Activated CD8-positive, alpha-beta T cell treated with anti-CD3 and anti-CD28 coated beads for 36 hours (primary cell): ENCODE measurements at regions not wholly inside any gene's neighbourhood (a gene's known extent, or its start where the extent isn't known, plus 50 kb on each side); places are given as distances from the start of the nearest gene placed in this dataset.

Source experiments
- ATAC-seq: fragments of 200-7000 bp; cut with Tn5 transposase; one replicate; pipeline ENCODE4 v1.10.0; 2021; ENCODE audit warnings: mild to moderate bottlenecking, moderate library complexity
- CTCF ChIA-PET: fragments of 350-600 bp; sonication (Branson Sonifier 250); formaldehyde crosslinking; loops from one replicate; lab custom pipeline; 2021; ENCODE audit warnings: antibody characterized with exemption; lab: Charles Lee
- POLR2A ChIA-PET: fragments of 350-600 bp; sonication (Branson Sonifier 250); formaldehyde crosslinking; loops from one replicate; lab custom pipeline; 2021; ENCODE audit warnings: antibody characterized with exemption; lab: Charles Lee
- DNase-seq: peaks from one replicate; pipeline ENCODE4 v3.0.0-alpha.2; 2020
- H3K27ac Mint-ChIP-seq: one replicate; pipeline ENCODE4 v1.8.0; 2021; ENCODE audit warnings: mild to moderate bottlenecking, mixed read lengths
- H3K27me3 Mint-ChIP-seq: one replicate; pipeline ENCODE4 v1.8.0; 2021; ENCODE audit warnings: mixed read lengths
- H3K36me3 Mint-ChIP-seq: one replicate; pipeline ENCODE4 v1.8.0; 2021; ENCODE audit warnings: low read depth, mixed read lengths
- H3K4me1 Mint-ChIP-seq: one replicate; pipeline ENCODE4 v1.8.0; 2021; ENCODE audit warnings: low read depth, mixed read lengths
- H3K4me3 Mint-ChIP-seq: one replicate; pipeline ENCODE4 v1.8.0; 2021; ENCODE audit warnings: mild to moderate bottlenecking, moderate library complexity, mixed read lengths
- H3K9me3 Mint-ChIP-seq: one replicate; pipeline ENCODE4 v1.8.0; 2021; ENCODE audit warnings: mixed read lengths
- intact Hi-C: fragments of 100-400 bp; cut with micrococcal nuclease; formaldehyde crosslinking; loops from one replicate; pipeline ENCODE4 v1.10.0; 2022
- TF ChIP-seq, protein P1 (sequence below): fragments of 200-600 bp; IDR thresholded peaks from one replicate; pipeline ENCODE4 v1.8.0; 2022; ENCODE audit warnings: antibody characterized with exemption, mild to moderate bottlenecking

DNA sequence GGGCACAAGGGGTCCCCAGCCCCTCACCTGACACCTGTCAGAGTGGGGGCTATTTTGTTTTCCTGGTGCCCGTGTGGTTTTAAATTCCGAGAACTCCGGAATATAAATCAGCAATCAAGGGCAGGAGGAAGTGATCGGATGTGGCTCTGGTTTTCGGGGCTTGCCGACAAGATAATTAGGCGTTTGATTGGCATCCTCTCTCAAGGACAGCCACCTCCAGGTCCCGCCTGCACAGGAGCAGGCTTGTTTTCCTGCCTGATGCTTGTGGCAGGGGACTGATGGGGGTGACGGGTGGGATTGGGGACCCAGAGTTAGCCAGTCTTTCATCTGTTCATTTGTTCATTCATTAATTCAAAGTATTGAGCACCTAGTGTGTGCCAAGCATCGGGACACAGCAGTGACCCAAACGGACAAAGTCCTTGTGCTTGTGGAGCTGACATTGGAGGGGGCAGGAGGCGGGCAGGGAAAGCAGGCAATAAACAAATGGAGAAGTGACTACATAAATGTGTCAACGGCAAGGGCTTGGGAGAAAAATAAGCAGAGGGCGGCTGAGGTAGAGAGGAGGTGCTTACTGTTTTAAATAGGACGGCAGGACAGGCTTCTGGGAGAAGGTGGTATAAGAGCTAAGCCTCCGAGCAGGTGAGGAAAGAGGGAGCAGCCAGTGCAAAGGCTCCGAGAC lies 166.5 kb downstream of the PHETA1 start:
- intact Hi-C loops = no loop called here
- Mint-ChIP-seq H3K4me1 (peaks cover 8% of the 10 kb centered on the region), H3K4me3 (no peak overlapping the region), H3K27me3 (peaks cover 14% of the 10 kb centered on the region), H3K27ac (no peak overlapping the region), H3K36me3 (no peaks in the 10 kb centered on the region), H3K9me3 (no peaks in the 10 kb centered on the region)
- ChIA-PET POLR2A (no interaction called here), CTCF (no interaction called here)
- TF ChIP-seq, protein P1, sequence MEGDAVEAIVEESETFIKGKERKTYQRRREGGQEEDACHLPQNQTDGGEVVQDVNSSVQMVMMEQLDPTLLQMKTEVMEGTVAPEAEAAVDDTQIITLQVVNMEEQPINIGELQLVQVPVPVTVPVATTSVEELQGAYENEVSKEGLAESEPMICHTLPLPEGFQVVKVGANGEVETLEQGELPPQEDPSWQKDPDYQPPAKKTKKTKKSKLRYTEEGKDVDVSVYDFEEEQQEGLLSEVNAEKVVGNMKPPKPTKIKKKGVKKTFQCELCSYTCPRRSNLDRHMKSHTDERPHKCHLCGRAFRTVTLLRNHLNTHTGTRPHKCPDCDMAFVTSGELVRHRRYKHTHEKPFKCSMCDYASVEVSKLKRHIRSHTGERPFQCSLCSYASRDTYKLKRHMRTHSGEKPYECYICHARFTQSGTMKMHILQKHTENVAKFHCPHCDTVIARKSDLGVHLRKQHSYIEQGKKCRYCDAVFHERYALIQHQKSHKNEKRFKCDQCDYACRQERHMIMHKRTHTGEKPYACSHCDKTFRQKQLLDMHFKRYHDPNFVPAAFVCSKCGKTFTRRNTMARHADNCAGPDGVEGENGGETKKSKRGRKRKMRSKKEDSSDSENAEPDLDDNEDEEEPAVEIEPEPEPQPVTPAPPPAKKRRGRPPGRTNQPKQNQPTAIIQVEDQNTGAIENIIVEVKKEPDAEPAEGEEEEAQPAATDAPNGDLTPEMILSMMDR = no peak
- DNase-seq (peak; percentile 33), ATAC-seq (peak; percentile 55)

DNA sequence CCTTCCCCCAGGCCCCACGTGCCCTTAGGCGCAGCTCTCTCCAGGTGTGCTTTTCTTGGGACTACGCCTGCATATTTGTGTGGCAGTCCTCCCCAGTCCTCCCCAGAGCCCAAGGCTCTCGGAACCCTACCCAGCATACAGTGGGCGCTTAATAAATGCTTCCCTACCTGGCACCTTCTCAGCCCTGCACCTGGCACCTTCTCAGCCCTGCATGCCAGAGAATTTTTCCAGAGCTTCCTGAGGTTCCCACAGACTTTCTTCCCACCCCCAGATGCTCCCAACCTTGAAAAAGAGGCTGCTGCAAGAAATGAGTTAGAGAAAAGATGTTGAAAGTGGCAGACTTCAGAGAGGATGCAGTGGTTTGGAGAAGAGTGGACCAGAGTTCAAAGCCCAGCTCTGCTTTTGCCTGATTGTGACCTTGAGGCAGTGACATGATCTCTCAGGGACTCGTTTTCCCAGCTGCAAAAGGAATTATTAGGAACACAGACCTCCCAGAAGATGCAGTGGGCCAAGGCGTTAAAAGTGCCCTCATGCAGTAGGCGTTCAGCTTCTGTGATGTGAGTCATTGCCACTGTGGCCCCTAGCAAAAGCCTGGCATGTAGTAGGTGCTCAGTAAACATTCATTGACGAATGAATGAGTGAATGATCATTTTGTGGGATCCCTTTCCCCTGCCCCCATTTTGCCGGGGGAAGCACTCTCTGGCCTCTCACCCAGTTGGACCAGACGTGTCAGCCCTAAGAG lies 167.2 kb downstream of the PHETA1 start:
- Mint-ChIP-seq H3K27ac (no peak overlapping the region), H3K9me3 (no peaks in the 10 kb centered on the region), H3K36me3 (no peaks in the 10 kb centered on the region), H3K4me3 (no peak overlapping the region), H3K4me1 (peaks cover 8% of the 10 kb centered on the region), H3K27me3 (peaks cover 13% of the 10 kb centered on the region)
- TF ChIP-seq, protein P1 = no peak
- peak; percentile 27 for DNase-seq
- ChIA-PET CTCF (no interaction called here), POLR2A (no interaction called here)
- peak; percentile 56 for ATAC-seq
- intact Hi-C loops = no loop called here

DNA sequence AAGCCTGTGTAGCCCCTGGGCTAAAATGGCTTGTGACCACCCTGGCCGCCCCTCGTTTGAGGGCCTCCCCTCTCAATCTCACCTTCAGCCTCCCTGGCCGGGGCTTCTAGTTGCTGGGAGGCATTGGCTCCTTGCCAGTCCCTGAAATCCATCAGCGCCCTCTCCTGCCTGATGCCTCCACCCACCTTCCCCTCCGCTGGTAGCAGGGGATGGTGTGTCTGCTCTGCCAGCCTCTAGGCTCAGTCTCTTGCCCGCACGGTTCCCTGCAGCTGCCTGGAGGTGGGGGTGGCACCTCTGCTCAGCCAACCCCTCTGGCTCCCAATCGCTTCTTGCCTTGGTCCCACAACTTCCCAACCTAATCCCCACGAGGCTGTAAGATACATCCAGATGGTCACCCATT lies 167.9 kb downstream of the PHETA1 start:
- DNase-seq (no peak), ATAC-seq (no peak)
- H3K4me3 Mint-ChIP-seq = no peak overlapping the region
- intact Hi-C loops = no loop called here
- POLR2A ChIA-PET = no interaction called here
- TF ChIP-seq, protein P1 = no peak
- H3K4me1 Mint-ChIP-seq = peaks cover 8% of the 10 kb centered on the region
- CTCF ChIA-PET = no interaction called here
- H3K27me3 Mint-ChIP-seq = peaks cover 15% of the 10 kb centered on the region
- no peaks in the 10 kb centered on the region for H3K9me3 Mint-ChIP-seq
- no peak overlapping the region for H3K27ac Mint-ChIP-seq
- H3K36me3 Mint-ChIP-seq = no peaks in the 10 kb centered on the region

DNA sequence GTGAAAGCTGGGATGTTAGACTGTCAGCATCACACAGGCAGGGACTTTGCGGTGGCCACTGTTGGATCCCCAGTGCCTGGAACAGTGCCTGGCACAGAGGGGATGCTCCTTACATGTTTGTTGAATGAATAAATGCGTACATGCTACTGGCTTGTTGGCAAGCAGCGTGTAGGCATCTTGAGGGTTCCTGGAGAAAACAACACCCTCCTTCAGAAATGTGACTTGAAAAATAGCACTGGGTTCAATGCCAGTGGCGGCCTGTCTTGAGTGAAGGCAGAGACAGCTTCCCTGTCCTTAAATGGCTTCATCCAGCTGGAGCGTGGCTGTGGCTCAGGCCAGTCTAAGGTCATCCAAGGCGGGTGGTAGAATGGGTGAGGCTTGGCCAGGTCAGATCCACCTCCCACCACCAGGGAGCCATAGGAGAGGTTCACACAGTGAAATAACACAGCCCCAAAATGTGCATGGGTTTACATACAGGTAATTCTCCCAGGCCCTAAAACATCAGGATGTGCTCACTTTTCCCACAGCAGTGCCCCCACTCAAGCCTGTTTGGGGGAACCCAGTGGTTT lies 171.4 kb downstream of the PHETA1 start:
- Mint-ChIP-seq H3K36me3 (no peaks in the 10 kb centered on the region), H3K9me3 (no peaks in the 10 kb centered on the region), H3K4me3 (no peak overlapping the region), H3K4me1 (peaks cover 7% of the 10 kb centered on the region), H3K27ac (no peak overlapping the region), H3K27me3 (peaks cover 14% of the 10 kb centered on the region)
- ATAC-seq = no peak
- no peak for DNase-seq
- ChIA-PET POLR2A (no interaction called here), CTCF (interaction anchor here (1.3 kb wide), 1 partner anchor 102 kb away, joined by 4 read pairs; no protein-coding TSS in a partner anchor)
- TF ChIP-seq, protein P1 = no peak
- intact Hi-C loops = no loop called here

DNA sequence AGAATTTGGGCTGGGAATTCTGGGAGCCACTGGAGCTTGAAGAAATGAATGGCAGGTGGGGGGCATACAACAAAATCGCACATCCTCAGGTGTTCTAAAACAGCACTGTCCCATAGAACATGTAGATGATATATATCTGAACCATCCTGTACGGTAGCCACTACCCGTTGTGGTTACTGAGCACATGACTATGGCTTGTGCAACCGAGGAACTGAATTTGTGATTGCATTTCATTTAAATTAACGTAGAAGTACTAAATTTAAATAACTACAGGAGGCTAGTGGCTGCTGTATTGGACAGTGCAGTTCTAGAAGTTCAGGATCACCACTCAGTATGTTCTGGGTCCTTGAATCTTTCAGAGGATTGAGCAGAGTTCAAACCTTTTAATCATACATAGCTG lies 172.4 kb downstream of the PHETA1 start:
- POLR2A ChIA-PET = no interaction called here
- Mint-ChIP-seq H3K9me3 (no peaks in the 10 kb centered on the region), H3K27me3 (peaks cover 11% of the 10 kb centered on the region), H3K36me3 (no peaks in the 10 kb centered on the region), H3K27ac (no peak overlapping the region), H3K4me3 (no peak overlapping the region), H3K4me1 (peaks cover under 1% of the 10 kb centered on the region)
- DNase-seq (no peak), ATAC-seq (no peak)
- intact Hi-C loops = no loop called here
- CTCF ChIA-PET = interaction anchor here (1.3 kb wide), 1 partner anchor 103 kb away, joined by 4 read pairs; no protein-coding TSS in a partner anchor
- TF ChIP-seq, protein P1 = no peak
